GM18505 (cell line): ENCODE measurements at regions not wholly inside any gene's neighbourhood (a gene's known extent, or its start where the extent isn't known, plus 50 kb on each side); places are given as distances from the start of the nearest gene placed in this dataset.

Source experiments
- ATAC-seq: cut with Tn5 transposase; IDR thresholded peaks from one replicate; pipeline ENCODE4 v1.9.1; 2021; ENCODE audit not compliant: unreplicated experiment
- POLR2A ChIP-seq: IDR thresholded peaks from 4 replicates; pipeline ENCODE4 v1.6.1; 2011; ENCODE audit warnings: borderline replicate concordance; ENCODE audit not compliant: insufficient read depth, insufficient read length; ENCODE audit errors: extremely low read depth

DNA sequence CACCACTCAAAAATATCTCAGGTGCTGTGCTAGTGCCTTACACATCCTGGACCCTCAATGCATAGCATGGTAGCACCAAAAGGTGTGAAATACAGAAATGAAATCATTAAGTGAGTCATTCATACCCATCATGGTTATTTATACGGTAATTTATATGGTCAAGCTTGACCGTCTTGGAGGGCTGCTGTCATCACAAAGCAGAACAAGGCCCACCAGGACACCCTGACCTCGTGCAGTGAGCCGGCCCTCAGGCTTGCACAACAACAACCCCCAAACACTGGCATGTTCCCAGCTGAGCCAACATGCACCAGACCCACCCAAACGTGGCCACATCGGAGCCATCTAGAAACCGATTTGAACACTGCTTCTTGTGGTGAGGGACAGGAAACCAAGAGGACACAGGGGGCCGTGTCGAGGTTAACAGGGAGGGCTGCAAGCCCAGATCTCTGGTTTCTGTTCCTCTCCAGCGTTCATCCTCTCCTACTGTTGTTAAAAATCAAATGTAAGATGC is 378.5 kb upstream of the ID2 start:
- no peak for TF ChIP-seq POLR2A
- peak; percentile 57 for ATAC-seq

GRCh38 chr2:8304821-8305766 is 376.8 kb upstream of the ID2 start:
- ATAC-seq, result no peak
- TF ChIP-seq POLR2A, result no peak

DNA sequence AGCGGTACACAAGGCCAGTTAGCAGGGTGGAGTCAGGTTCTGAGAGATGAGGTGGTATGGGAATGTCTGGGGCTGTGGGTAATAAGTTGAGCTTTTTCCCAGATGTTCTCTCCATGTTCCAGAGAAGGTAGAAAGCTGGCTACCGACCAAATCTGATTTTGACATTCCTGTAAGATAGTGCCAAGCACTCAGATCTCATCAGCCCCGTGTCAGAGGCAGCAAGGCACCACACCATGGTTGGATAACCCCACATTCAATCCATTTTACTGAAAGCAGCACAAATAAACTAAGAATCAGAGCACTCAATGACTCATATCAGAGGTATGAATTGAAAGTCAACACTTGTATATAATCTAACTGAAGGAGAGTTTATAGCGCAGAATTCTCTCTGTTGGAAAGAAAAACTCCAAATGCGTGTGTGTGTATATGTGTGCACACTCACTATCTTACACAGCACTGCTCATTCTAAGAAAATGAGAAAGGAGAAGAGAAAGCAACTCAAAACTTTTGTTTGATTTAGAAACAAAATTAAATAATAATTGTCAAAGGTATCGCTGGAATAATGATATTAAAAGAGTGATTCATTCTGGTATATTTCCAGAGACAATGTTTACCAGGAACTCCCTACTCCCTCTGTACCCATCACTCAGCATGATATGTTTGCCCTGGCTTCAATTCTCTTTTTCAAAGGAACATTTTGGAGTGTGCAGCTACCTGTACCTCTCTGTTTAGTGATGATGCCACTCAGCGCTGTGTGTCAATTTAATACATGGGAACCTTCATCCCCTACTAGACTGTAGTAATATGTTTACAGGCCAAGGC is 375.1 kb upstream of the ID2 start:
- no peak for ATAC-seq
- no peak for TF ChIP-seq POLR2A

- no peak for TF ChIP-seq POLR2A
- ATAC-seq, result no peak
Observed at GRCh38 chr2:8307606-8308180, 374.2 kb upstream of the ID2 start.

DNA sequence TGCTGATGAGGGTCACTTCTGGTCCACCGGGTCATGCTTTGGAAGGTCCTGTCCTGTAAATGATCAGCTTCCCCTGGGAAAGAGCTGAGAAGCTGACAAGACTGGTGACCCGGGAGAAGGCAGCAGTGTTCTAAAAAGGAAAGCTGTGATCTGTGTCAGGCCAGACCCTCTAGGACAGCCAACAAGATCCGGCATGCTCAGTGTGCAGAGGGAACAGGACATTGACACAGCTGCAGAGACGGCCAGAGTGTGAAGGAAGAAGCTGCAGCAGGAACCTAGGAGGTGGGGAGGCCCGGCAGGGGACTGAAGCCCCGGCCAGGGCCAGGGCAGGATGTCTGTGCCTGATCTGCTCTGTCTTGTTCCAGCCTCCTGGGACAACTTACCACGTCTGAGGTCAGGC is 372.7 kb upstream of the ID2 start:
- no peak for ATAC-seq
- TF ChIP-seq POLR2A, result no peak

- no peak for ATAC-seq
- no peak for TF ChIP-seq POLR2A
Observed at GRCh38 chr2:8310557-8311455, 371.1 kb upstream of the ID2 start.

DNA sequence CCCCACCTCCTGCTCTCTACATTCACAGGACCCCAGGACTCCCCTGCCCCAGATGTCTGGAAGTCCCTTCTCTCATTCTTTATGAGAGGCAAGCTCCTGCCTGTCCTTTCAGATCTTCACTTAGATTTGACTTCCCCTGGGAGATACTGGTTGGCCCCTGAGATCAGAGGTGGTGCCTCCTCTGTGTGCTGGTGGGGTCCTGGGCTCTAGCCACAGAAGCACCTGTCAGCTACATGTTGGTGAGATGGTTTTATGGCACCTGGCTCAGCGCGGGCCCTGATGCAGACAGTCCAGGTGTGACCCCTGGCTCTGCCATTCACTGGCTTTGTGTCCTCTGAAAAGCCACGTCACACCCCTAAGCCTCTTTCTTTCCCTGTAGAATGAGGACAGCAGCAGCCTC is 369.6 kb upstream of the ID2 start:
- TF ChIP-seq POLR2A, result no peak
- ATAC-seq, result no peak

DNA sequence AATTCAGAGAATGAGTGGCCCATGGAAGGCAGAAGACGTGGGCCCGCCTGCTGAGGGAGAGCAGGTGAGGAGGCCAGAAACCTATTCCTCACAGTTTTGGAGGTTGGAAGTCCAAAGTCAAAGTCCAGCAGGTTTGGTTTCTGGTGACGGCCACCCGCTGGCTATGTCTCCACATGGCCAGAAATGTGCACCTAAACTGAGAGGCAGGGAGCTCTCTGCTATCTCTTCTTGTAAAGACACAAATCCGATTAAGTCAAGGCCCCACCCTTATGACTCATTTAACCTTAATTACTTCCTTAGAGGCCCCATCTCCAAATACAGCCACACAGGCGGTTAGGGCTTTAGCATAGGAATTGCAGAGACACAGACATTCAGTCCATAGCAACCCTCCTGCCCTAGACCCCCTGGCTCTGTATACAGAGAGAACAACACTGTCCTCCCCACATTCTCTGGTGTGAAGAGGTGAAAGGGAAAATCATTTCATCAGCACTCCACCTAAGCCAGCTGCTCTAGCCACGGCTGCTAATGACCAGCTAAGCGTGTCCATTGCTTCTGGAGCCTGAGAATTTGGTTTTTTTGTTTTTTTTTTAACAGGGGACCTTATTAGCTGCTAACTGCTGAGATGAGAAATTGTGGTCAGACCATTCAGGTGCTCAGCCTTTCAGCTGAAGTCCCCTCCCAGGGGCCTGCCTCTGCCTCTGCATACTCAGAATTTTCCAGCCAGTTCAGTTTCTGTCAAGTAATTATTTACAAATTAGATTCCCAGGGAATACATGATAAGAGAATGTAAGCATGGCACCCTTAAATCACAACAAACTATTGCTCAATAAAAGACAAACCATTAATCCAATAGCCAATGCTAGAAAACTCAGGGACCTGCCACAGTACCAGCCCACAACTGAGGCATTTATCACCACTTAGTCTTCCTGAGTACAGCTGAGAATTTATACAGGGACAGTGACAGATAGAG is 368.7 kb upstream of the ID2 start:
- peak; percentile 83 for ATAC-seq
- no peak for TF ChIP-seq POLR2A

DNA sequence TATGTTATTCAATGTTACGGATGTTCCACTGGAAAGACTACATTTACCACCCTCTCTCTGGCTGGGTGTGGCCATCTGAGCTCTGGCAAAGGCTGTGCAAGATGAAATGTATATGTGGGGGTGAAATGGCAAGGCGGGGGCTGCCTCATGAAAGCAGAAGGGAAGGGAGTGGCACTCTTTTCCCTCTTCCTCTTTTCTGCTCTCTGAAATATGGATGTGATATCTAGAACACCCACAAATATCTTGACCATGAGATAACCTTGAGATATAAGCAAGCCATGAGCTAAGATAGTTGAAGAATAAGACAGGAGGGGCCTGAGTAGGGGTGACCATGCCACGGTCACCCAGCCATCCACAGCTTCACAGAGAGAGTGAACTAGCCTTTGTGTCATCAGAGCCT is 367.8 kb upstream of the ID2 start:
- no peak for ATAC-seq
- TF ChIP-seq POLR2A, result no peak

DNA sequence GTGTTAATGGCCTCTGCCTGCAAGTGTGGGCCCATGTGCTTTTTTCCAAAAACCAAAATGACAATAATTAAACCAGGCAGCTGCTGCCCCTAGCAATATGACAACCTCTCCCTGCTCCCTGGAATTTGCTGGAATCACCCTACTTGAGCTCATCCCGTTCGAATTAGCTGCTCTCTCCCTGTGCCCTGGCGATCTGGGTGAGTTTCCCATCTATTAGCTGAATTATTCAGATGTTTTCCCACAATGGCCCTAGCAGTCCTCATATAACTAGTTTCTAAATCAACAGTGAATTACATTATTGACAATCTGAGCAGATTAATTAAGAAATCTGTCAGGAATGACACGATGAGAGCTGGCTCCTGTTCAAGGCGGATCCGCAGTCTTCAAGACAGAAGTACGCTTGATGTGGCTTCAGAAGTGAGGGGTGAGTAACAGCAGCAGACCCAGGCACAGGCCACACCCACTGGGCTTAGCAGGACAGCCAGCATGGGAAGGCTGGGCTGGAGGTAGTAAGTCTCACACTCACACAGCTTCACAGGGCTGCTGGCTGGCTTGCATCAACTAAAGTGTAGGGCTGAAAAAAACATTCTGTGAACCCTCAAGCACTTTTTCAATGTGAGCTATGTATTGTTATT is 366.2 kb upstream of the ID2 start:
- ATAC-seq, result no peak
- no peak for TF ChIP-seq POLR2A

DNA sequence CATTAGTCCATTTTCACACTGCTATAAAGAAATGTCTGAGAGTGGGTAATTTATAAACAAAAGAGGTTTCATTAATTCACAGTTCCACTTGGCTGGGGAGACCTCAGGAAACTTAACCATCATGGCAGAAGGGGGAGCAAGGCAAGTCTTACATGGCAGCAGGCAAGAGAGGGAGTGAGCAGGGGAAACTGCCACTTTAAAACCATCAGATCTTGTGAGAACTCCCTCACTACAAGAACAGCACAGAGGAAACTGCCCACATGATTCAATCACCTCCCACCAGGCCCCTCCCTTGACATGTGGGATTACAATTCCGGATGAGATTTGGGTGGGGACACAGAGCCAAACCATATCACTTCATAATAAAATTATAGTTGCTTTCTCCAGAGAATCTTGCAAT is 365.5 kb upstream of the ID2 start:
- no peak for ATAC-seq
- TF ChIP-seq POLR2A, result no peak
